ENCODE measurements at regions not wholly inside any gene's neighbourhood (a gene's known extent, or its start where the extent isn't known, plus 50 kb on each side); places are given as distances from the start of the nearest gene placed in this dataset.

DNA sequence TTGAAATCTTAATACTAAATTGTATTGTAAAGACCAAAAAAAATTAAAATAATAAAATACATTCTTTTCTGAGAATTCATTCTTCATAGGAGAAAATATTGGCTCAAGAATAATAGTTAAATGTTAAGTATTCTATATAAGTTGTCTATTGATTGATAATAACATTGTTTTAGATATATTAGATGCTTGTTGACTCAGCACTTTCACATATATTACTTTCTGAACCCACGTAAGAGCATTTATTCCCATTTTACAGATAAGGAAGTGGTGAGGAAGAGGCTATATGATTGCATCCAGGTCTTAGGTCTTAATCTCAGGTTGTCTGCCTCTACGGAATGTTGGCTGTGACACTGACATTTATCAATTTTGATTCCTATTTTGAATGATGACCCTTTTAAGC, 898.8 kb downstream of the TTLL7 start:
- H3K4me3 ChIP-seq (ENCODE audit: low read depth, low read length) = no peak overlapping the region
- DNase-seq (ENCODE audit: low read depth) = no peak
- TF ChIP-seq, protein P1, sequence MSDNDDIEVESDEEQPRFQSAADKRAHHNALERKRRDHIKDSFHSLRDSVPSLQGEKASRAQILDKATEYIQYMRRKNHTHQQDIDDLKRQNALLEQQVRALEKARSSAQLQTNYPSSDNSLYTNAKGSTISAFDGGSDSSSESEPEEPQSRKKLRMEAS (IDR thresholded peaks at IDR 0.05; ENCODE audit: low read depth, low read length) = no peak
- TF ChIP-seq, protein P2, sequence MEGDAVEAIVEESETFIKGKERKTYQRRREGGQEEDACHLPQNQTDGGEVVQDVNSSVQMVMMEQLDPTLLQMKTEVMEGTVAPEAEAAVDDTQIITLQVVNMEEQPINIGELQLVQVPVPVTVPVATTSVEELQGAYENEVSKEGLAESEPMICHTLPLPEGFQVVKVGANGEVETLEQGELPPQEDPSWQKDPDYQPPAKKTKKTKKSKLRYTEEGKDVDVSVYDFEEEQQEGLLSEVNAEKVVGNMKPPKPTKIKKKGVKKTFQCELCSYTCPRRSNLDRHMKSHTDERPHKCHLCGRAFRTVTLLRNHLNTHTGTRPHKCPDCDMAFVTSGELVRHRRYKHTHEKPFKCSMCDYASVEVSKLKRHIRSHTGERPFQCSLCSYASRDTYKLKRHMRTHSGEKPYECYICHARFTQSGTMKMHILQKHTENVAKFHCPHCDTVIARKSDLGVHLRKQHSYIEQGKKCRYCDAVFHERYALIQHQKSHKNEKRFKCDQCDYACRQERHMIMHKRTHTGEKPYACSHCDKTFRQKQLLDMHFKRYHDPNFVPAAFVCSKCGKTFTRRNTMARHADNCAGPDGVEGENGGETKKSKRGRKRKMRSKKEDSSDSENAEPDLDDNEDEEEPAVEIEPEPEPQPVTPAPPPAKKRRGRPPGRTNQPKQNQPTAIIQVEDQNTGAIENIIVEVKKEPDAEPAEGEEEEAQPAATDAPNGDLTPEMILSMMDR (IDR thresholded peaks at IDR 0.05; ENCODE audit: low read depth, low read length) = no peak
- no peak for TF ChIP-seq POLR2A (IDR thresholded peaks at IDR 0.05; ENCODE audit: extremely low read depth, insufficient read length)
- TF ChIP-seq MYC (IDR thresholded peaks at IDR 0.05; ENCODE audit: low read depth, low read length) = no peak

DNA sequence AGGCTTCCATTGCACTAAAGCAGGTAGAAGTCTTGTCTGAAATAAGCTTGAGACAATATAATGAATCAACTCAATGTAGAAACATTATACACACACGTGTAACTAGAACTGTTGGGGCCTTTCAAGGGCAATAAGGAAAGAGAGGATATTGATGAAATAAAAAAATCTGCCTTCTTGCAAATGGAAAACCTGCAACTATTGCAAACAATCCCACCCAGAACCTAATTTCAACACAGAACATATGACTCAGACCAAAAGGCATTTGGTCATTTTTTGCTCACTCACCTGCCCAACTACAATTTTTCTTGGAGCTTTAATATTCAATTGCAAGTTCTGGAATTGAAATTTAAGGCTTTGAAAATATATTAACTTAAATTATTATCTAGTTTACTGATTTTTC, 900.1 kb downstream of the TTLL7 start:
- TF ChIP-seq POLR2A (IDR thresholded peaks at IDR 0.05; ENCODE audit: extremely low read depth, insufficient read length) = no peak
- TF ChIP-seq, protein P2 (IDR thresholded peaks at IDR 0.05; ENCODE audit: low read depth, low read length) = no peak
- TF ChIP-seq, protein P1 (IDR thresholded peaks at IDR 0.05; ENCODE audit: low read depth, low read length) = no peak
- no peak for TF ChIP-seq MYC (IDR thresholded peaks at IDR 0.05; ENCODE audit: low read depth, low read length)
- DNase-seq (ENCODE audit: low read depth) = no peak
- no peak overlapping the region for H3K4me3 ChIP-seq (ENCODE audit: low read depth, low read length)

DNA sequence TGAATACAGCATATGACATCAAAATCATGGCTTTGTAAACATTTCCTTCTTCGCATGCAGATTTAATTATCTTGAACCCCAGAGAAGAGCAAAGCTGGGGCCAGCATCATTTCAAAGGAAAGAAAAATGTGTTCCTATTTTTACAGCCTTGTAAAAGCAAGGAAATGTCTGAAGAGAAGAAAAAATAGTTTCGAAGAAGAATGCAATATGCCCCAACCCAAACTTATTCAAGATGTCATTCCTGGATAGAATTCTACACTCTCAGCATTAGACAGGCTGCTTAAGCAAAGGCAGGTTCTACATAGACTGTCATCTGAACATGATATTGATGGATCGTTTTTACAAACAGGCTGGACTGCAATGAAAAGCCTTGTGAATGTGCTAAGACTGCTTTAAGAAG, 900.8 kb downstream of the TTLL7 start:
- no peak for DNase-seq (ENCODE audit: low read depth)
- TF ChIP-seq, protein P1 (IDR thresholded peaks at IDR 0.05; ENCODE audit: low read depth, low read length) = no peak
- TF ChIP-seq MYC (IDR thresholded peaks at IDR 0.05; ENCODE audit: low read depth, low read length) (no peak), POLR2A (IDR thresholded peaks at IDR 0.05; ENCODE audit: extremely low read depth, insufficient read length) (no peak)
- H3K4me3 ChIP-seq (ENCODE audit: low read depth, low read length) = no peak overlapping the region

DNA sequence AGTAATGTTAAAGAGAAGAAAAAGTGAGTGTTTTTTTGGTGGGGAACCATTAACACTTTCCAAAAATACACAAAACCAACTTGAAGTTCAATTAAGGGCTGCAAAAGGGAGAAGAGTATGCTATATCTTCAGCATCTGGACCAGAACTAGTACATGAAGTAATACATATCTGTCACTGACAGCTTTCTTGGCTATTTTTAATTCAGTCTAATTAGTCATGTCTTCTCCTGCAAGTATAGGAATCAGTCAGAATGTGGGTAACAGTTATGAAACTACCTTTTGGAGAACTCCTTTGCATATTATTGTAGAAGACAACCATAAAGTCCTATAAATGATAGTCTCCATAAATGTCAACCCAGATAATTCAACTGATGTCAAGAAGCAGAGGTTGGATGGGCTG, 901.2 kb downstream of the TTLL7 start:
- DNase-seq (ENCODE audit: low read depth) = no peak
- no peak overlapping the region for H3K4me3 ChIP-seq (ENCODE audit: low read depth, low read length)
- no peak for TF ChIP-seq POLR2A (IDR thresholded peaks at IDR 0.05; ENCODE audit: extremely low read depth, insufficient read length)
- TF ChIP-seq, protein P1 (IDR thresholded peaks at IDR 0.05; ENCODE audit: low read depth, low read length) = no peak
- TF ChIP-seq, protein P2 (IDR thresholded peaks at IDR 0.05; ENCODE audit: low read depth, low read length) = no peak
- TF ChIP-seq MYC (IDR thresholded peaks at IDR 0.05; ENCODE audit: low read depth, low read length) = no peak

DNA sequence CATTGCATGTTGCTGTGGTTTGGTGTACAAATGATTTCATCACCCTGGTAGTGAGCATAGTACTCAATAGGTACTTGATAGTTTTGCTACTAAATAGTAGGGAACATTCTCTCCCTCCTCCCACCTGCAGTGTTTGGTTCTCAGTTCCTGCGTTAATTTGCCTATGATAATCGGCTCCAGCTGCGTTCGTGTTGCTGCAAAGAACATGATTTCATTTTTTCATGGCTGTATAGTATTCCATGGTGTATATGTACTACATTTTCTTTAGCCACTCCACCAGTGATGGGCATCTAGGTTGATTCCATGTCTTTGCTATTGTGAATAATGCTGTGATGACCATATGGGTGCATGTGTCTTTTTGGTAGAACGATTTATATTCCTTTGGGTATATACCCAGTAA, 903.4 kb downstream of the TTLL7 start:
- TF ChIP-seq, protein P2 (IDR thresholded peaks at IDR 0.05; ENCODE audit: low read depth, low read length) = no peak
- TF ChIP-seq, protein P1 (IDR thresholded peaks at IDR 0.05; ENCODE audit: low read depth, low read length) = no peak
- no peak for TF ChIP-seq MYC (IDR thresholded peaks at IDR 0.05; ENCODE audit: low read depth, low read length)
- TF ChIP-seq POLR2A (IDR thresholded peaks at IDR 0.05; ENCODE audit: extremely low read depth, insufficient read length) = no peak
- no peak for DNase-seq (ENCODE audit: low read depth)

DNA sequence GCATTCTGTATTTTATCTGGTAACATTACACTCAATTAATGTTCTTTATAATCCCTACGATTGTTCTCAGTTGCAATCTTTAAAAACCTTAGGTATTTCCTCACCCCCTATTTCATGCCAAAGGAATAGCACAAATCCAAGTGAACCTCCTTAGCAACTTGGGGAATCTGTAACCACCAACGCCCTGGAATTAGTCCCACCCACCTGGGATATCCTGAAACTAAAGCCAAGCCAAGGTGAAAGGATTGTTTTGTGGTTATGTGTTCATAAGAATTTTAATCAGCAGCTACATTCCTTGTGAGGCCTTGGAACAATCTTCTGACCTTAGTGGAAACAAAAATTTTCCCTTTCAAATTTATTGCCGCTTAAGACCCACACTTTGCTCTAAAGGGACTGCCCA, 908.7 kb downstream of the TTLL7 start:
- TF ChIP-seq, protein P2 (IDR thresholded peaks at IDR 0.05; ENCODE audit: low read depth, low read length) = no peak
- TF ChIP-seq MYC (IDR thresholded peaks at IDR 0.05; ENCODE audit: low read depth, low read length) = no peak
- TF ChIP-seq, protein P1 (IDR thresholded peaks at IDR 0.05; ENCODE audit: low read depth, low read length) = no peak
- no peak for TF ChIP-seq POLR2A (IDR thresholded peaks at IDR 0.05; ENCODE audit: extremely low read depth, insufficient read length)
- H3K4me3 ChIP-seq (ENCODE audit: low read depth, low read length) = no peak overlapping the region
- DNase-seq (ENCODE audit: low read depth) = no peak

More for the DNA sequence above, 903.4 kb downstream of the TTLL7 start:
- H3K4me3 ChIP-seq (ENCODE audit: low read depth, low read length) = no peak overlapping the region

All from NB4 (cell line).